ENCODE measurements at regions not wholly inside any gene's neighbourhood (a gene's known extent, or its start where the extent isn't known, plus 50 kb on each side); places are given as distances from the start of the nearest gene placed in this dataset.
"Not testable (repeated sequence)": the region's sequence is repeated elsewhere in the genome, so short reads cannot be mapped to it uniquely, and the experiment has no call there.

GRCh38 chr5:162683284-162683683 lies 615.7 kb downstream of the GABRG2 start:
- no peak overlapping the region for H3K4me3 ChIP-seq (ENCODE audit: control insufficient read depth, low read depth, low read length)
- no peak for TF ChIP-seq CTCF (IDR thresholded peaks at IDR 0.05; ENCODE audit: control insufficient read depth, insufficient read depth, low read depth, low read length, missing control alignments)
- no peak for DNase-seq (ENCODE audit: low read depth)

GRCh38 chr5:162684145-162684544 lies 616.6 kb downstream of the GABRG2 start:
- H3K4me3 ChIP-seq (ENCODE audit: control insufficient read depth, low read depth, low read length) = no peak overlapping the region
- DNase-seq (ENCODE audit: low read depth) = no peak
- no peak for TF ChIP-seq CTCF (IDR thresholded peaks at IDR 0.05; ENCODE audit: control insufficient read depth, insufficient read depth, low read depth, low read length, missing control alignments)

- no peak overlapping the region for H3K4me3 ChIP-seq (ENCODE audit: control insufficient read depth, low read depth, low read length)
- DNase-seq (ENCODE audit: low read depth) = no peak
- no peak for TF ChIP-seq CTCF (IDR thresholded peaks at IDR 0.05; ENCODE audit: control insufficient read depth, insufficient read depth, low read depth, low read length, missing control alignments)
Observed at GRCh38 chr5:162685302-162685701, 617.7 kb downstream of the GABRG2 start.

GRCh38 chr5:162696272-162696671 lies 628.7 kb downstream of the GABRG2 start:
- not testable (repeated sequence) for DNase-seq (ENCODE audit: low read depth)

GRCh38 chr5:162699361-162699760 lies 631.8 kb downstream of the GABRG2 start:
- no peak overlapping the region for H3K4me3 ChIP-seq (ENCODE audit: control insufficient read depth, low read depth, low read length)
- no peak for DNase-seq (ENCODE audit: low read depth)
- no peak for TF ChIP-seq CTCF (IDR thresholded peaks at IDR 0.05; ENCODE audit: control insufficient read depth, insufficient read depth, low read depth, low read length, missing control alignments)

More at GRCh38 chr5:162696272-162696671, 628.7 kb downstream of the GABRG2 start:
- not testable (repeated sequence) for H3K4me3 ChIP-seq (ENCODE audit: control insufficient read depth, low read depth, low read length)

GRCh38 chr5:162703914-162704313 lies 636.3 kb downstream of the GABRG2 start:
- TF ChIP-seq CTCF (IDR thresholded peaks at IDR 0.05; ENCODE audit: control insufficient read depth, insufficient read depth, low read depth, low read length, missing control alignments) = no peak
- no peak overlapping the region for H3K4me3 ChIP-seq (ENCODE audit: control insufficient read depth, low read depth, low read length)
- no peak for DNase-seq (ENCODE audit: low read depth)

- no peak for TF ChIP-seq CTCF (IDR thresholded peaks at IDR 0.05; ENCODE audit: control insufficient read depth, insufficient read depth, low read depth, low read length, missing control alignments)
- no peak for DNase-seq (ENCODE audit: low read depth)
- no peak overlapping the region for H3K4me3 ChIP-seq (ENCODE audit: control insufficient read depth, low read depth, low read length)
Observed at GRCh38 chr5:162711244-162711643, 643.7 kb downstream of the GABRG2 start.

Measured in AG09309 (cell line).